Endothelial cell (in vitro differentiated cells): ENCODE measurements at regions not wholly inside any gene's neighbourhood (a gene's known extent, or its start where the extent isn't known, plus 50 kb on each side); places are given as distances from the start of the nearest gene placed in this dataset.
A peak's percentile ranks its signal among the peaks of the same experiment; 100 is the strongest.
"Not testable (repeated sequence)": the region's sequence is repeated elsewhere in the genome, so short reads cannot be mapped to it uniquely, and the experiment has no call there.

Experiments
- DNase-seq: peaks from one replicate; pipeline ENCODE4 v3.0.0; 2021; ENCODE audit warnings: low spot score
- H3K27ac Mint-ChIP-seq: one replicate; pipeline ENCODE4 v1.8.0; 2021; ENCODE audit warnings: mixed read lengths, inconsistent platforms; ENCODE audit not compliant: unreplicated experiment
- H3K27me3 Mint-ChIP-seq: one replicate; pipeline ENCODE4 v1.8.0; 2021; ENCODE audit warnings: mild to moderate bottlenecking, moderate library complexity, mixed read lengths, inconsistent platforms; ENCODE audit not compliant: unreplicated experiment
- H3K36me3 Mint-ChIP-seq: one replicate; pipeline ENCODE4 v1.8.0; 2021; ENCODE audit warnings: mild to moderate bottlenecking, low read depth, mixed read lengths, inconsistent platforms; ENCODE audit not compliant: unreplicated experiment
- H3K4me1 Mint-ChIP-seq: one replicate; pipeline ENCODE4 v1.8.0; 2021; ENCODE audit warnings: mild to moderate bottlenecking, mixed read lengths, inconsistent platforms; ENCODE audit not compliant: unreplicated experiment
- H3K4me3 Mint-ChIP-seq: one replicate; pipeline ENCODE4 v1.8.0; 2021; ENCODE audit warnings: mild to moderate bottlenecking, mixed read lengths, inconsistent platforms; ENCODE audit not compliant: unreplicated experiment
- H3K9me3 Mint-ChIP-seq: one replicate; pipeline ENCODE4 v1.8.0; 2021; ENCODE audit warnings: mixed read lengths, inconsistent platforms; ENCODE audit not compliant: unreplicated experiment
- CTCF ChIP-seq: fragments of 200-600 bp; sonication (generic); IDR thresholded peaks from one replicate; pipeline ENCODE4 v1.5.0; 2021; ENCODE audit warnings: antibody characterized with exemption; ENCODE audit not compliant: unreplicated experiment

DNA sequence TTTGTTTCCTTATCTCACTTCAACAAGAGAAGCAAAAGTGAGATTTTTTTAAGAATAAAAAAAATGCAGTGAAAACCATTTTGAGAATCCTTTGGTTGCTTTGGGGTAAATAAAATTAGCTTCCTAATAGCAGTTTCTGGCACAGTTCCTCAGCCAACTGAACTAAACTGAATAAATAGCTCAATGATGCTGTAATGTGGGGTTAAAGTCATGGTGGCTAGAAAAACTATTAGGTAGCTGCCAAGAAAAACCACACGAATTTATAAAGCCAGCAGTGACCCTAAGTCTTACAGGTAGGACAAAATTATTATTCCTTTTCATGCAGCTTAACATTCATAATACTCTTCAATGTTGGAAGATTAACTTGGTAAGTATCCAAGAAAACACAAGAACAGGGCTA is 142.4 kb downstream of the APIP start:
- H3K27me3 Mint-ChIP-seq, result no peaks in the 10 kb centered on the region
- H3K36me3 Mint-ChIP-seq, result no peaks in the 10 kb centered on the region
- H3K4me3 Mint-ChIP-seq, result no peak overlapping the region
- no peaks in the 10 kb centered on the region for H3K9me3 Mint-ChIP-seq
- no peak for TF ChIP-seq CTCF
- DNase-seq, result no peak
- no peaks in the 10 kb centered on the region for H3K4me1 Mint-ChIP-seq
- H3K27ac Mint-ChIP-seq, result no peak overlapping the region

- Mint-ChIP-seq H3K36me3 (no peaks in the 10 kb centered on the region), H3K4me3 (no peak overlapping the region), H3K9me3 (no peaks in the 10 kb centered on the region), H3K27me3 (no peaks in the 10 kb centered on the region), H3K4me1 (no peaks in the 10 kb centered on the region), H3K27ac (no peak overlapping the region)
- DNase-seq, result no peak
- no peak for TF ChIP-seq CTCF
Measured at GRCh38 chr11:34773211-34773610, 143.0 kb downstream of the APIP start.

GRCh38 chr11:34770111-34770510 is 146.1 kb downstream of the APIP start:
- no peaks in the 10 kb centered on the region for H3K27me3 Mint-ChIP-seq
- H3K4me3 Mint-ChIP-seq, result no peak overlapping the region
- no peak for DNase-seq
- H3K9me3 Mint-ChIP-seq, result peaks cover 3% of the 10 kb centered on the region
- H3K27ac Mint-ChIP-seq, result no peak overlapping the region
- no peak for TF ChIP-seq CTCF
- peaks cover 5% of the 10 kb centered on the region for H3K36me3 Mint-ChIP-seq
- no peaks in the 10 kb centered on the region for H3K4me1 Mint-ChIP-seq

DNA sequence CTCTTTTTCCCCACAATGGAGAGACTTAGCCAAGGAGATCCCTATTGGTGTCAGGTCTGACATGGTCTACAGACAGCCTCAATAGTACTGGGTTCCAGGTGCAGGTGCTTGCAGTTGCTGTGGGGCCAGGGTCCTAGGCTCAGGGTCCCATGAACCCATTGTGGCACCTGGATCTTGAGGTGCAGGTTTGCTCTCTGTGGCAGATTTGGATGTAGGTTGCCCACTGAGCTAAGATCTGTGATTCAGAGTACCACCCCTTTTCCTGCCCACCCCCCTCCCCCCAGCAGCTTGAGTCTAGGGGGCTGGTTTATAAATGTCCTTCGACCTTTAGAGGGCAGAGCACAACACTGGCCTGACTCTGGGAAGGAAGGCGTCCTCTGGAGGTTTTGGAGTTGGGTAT is 147.0 kb downstream of the APIP start:
- no peaks in the 10 kb centered on the region for H3K27me3 Mint-ChIP-seq
- peaks cover 10% of the 10 kb centered on the region for H3K36me3 Mint-ChIP-seq
- TF ChIP-seq CTCF, result no peak
- no peaks in the 10 kb centered on the region for H3K4me1 Mint-ChIP-seq
- H3K27ac Mint-ChIP-seq, result no peak overlapping the region
- H3K9me3 Mint-ChIP-seq, result peaks cover 3% of the 10 kb centered on the region
- DNase-seq, result no peak
- H3K4me3 Mint-ChIP-seq, result no peak overlapping the region

DNA sequence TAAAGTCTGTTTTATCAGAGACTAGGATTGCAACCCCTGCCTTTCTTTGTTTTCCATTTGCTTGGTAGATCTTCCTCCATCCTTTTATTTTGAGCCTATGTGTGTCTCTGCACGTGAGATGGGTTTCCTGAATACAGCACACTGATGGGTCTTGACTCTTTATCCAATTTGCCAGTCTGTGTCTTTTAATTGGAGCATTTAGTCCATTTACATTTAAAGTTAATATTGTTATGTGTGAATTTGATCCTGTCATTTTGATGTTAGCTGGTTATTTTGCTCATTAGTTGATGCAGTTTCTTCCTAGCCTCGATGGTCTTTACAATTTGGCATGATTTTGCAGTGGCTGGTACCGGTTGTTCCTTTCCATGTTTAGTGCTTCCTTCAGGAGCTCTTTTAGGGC is 141.7 kb downstream of the EHF start:
- not testable (repeated sequence) for H3K27ac Mint-ChIP-seq, H3K9me3 Mint-ChIP-seq, H3K4me3 Mint-ChIP-seq, H3K27me3 Mint-ChIP-seq, DNase-seq, H3K4me1 Mint-ChIP-seq
- peaks cover 35% of the 10 kb centered on the region for H3K36me3 Mint-ChIP-seq

- DNase-seq, result no peak
- H3K36me3 Mint-ChIP-seq, result peaks cover 27% of the 10 kb centered on the region
- H3K4me3 Mint-ChIP-seq, result peak overlapping the region; percentile 3
- H3K27me3 Mint-ChIP-seq, result peaks cover 5% of the 10 kb centered on the region
- H3K9me3 Mint-ChIP-seq, result no peaks in the 10 kb centered on the region
- no peaks in the 10 kb centered on the region for H3K4me1 Mint-ChIP-seq
- no peak overlapping the region for H3K27ac Mint-ChIP-seq
- TF ChIP-seq CTCF, result no peak
Measured at GRCh38 chr11:34758262-34758661, 137.4 kb downstream of the EHF start.
